ENCODE measurements at regions not wholly inside any gene's neighbourhood (a gene's known extent, or its start where the extent isn't known, plus 50 kb on each side); places are given as distances from the start of the nearest gene placed in this dataset.

GRCh38 chr5:159451197-159452052, 121.1 kb upstream of the IL12B start:
- H3K9me3 ChIP-seq (replicated peaks; ENCODE audit: control insufficient read depth, insufficient read depth, low read length): no peaks in the 10 kb centered on the region
- H3K9me1 ChIP-seq (replicated peaks; ENCODE audit: control insufficient read depth, extremely low read depth, insufficient read depth, low read length): no peaks in the 10 kb centered on the region
- no peak overlapping the region for H3K27ac ChIP-seq (ENCODE audit: insufficient read depth, low read depth, low read length)
- H3K79me2 ChIP-seq (ENCODE audit: control insufficient read depth, insufficient read depth, low read length): no peaks in the 10 kb centered on the region
- intact Hi-C loops (cut with micrococcal nuclease) (no loop called here), dilution Hi-C loops (cut with MboI; ENCODE audit: extremely low pct_ligation_motif_present, low sequenced_read_pairs) (no loop called here)
- no peaks in the 10 kb centered on the region for H3K27me3 ChIP-seq (ENCODE audit: control insufficient read depth in 2 of 2, insufficient read depth in 2 of 2, low read length in 2 of 2)
- no peak overlapping the region for H3K9ac ChIP-seq (replicated peaks; ENCODE audit: extremely low read depth, insufficient read depth, low read length)
- CTCF ChIA-PET: no interaction called here
- no peak overlapping the region for H3K4me3 ChIP-seq (replicated peaks in 1 of 3; ENCODE audit: insufficient read depth in 1 of 3, low read depth in 1 of 3, low read length in 3 of 3)
- H3K4me1 ChIP-seq (ENCODE audit: control insufficient read depth, extremely low read depth, insufficient read depth, low read length): no peaks in the 10 kb centered on the region
- FAIRE-seq: no peak
- TF ChIP-seq GATA2 (IDR thresholded peaks at IDR 0.05; ENCODE audit: insufficient read depth, insufficient read length, low read depth, low read length): no peak
- no peak for TF ChIP-seq CTCF (IDR thresholded peaks at IDR 0.05; ENCODE audit: extremely low read depth in 1 of 2, insufficient read depth in 1 of 2, low read depth in 1 of 2, low read length in 2 of 2)
- TF ChIP-seq MAX (IDR thresholded peaks at IDR 0.05; ENCODE audit: insufficient read depth, insufficient read length): no peak
- TF ChIP-seq MYC (IDR thresholded peaks at IDR 0.05; ENCODE audit: low read depth, low read length): no peak
- no peak for TF ChIP-seq JUN (IDR thresholded peaks at IDR 0.05; ENCODE audit: borderline replicate concordance, insufficient read depth, insufficient read length, low read depth)
- TF ChIP-seq POLR2A (IDR thresholded peaks at IDR 0.05; ENCODE audit: low read depth, low read length): no peak
- TF ChIP-seq POLR2AphosphoS5 (IDR thresholded peaks at IDR 0.05; ENCODE audit: insufficient read depth, low read depth, low read length): no peak
- no peak for TF ChIP-seq FOS (IDR thresholded peaks at IDR 0.05; ENCODE audit: borderline replicate concordance, insufficient read depth, low read length)
- TF ChIP-seq EZH2 (IDR thresholded peaks at IDR 0.05; ENCODE audit: borderline replicate concordance, low read depth, low read length, severe bottlenecking): no peak
- DNase-seq (ENCODE audit: low read depth, low spot score): no peak
- no peak overlapping the region for H2AFZ ChIP-seq (ENCODE audit: low read depth, low read length)
- no peaks in the 10 kb centered on the region for H4K20me1 ChIP-seq (replicated peaks; ENCODE audit: control insufficient read depth, extremely low read depth, insufficient read depth, low read length)
- no peak overlapping the region for H3K4me2 ChIP-seq (ENCODE audit: insufficient read depth, low read length)
- H3K36me3 ChIP-seq (ENCODE audit: control insufficient read depth in 2 of 2, extremely low read depth in 1 of 2, insufficient read depth in 2 of 2, low read length in 2 of 2): no peaks in the 10 kb centered on the region
- POLR2A ChIA-PET: no interaction called here
- BruUV-seq (replicated peaks): no TSS peak
